GM12891 (cell line): ENCODE measurements at regions not wholly inside any gene's neighbourhood (a gene's known extent, or its start where the extent isn't known, plus 50 kb on each side); places are given as distances from the start of the nearest gene placed in this dataset.

Experiments used
- POLR2AphosphoS5 ChIP-seq: IDR thresholded peaks from 2 replicates; pipeline ENCODE4 v1.6.1; 2011; ENCODE audit warnings: low read depth, low read length, control low read depth
- TAF1 ChIP-seq: IDR thresholded peaks from 2 replicates; pipeline ENCODE4 v1.6.1; 2011; ENCODE audit warnings: low read depth, low read length, control low read depth

DNA sequence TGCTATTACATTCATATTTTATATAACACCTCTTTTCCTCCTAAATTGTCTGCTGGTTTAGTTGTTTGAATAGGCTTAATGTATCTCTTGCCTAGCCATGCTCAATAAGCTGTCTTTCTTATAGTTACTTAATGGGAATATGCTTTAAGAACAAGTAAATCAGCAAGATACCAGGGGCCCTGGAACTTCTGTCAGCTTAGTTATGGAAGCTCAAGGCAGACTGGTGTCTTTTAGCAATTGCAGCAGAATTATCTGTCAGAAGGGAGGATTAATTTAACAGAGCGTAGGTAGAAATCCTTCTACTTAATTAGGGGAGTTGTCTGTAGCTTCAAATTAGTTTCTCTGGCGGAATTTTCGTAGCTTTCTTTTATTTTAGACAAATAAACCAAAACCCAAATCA is 94.9 kb downstream of the C11orf91 start:
- no peak for TF ChIP-seq TAF1
- TF ChIP-seq POLR2AphosphoS5: no peak
